ENCODE measurements at regions not wholly inside any gene's neighbourhood (a gene's known extent, or its start where the extent isn't known, plus 50 kb on each side); places are given as distances from the start of the nearest gene placed in this dataset.
A peak's percentile ranks its signal among the peaks of the same experiment; 100 is the strongest.

- TF ChIP-seq POLR2A (IDR thresholded peaks at IDR 0.05) (no peak), CTCF (IDR thresholded peaks at IDR 0.05) (no peak)
- Histone ChIP-seq H3K36me3 (ENCODE audit: low read depth, missing control alignments) (no peaks in the 10 kb centered on the region), H3K27me3 (no peaks in the 10 kb centered on the region), H3K27ac (no peak overlapping the region), H3K4me1 (no peaks in the 10 kb centered on the region), H3K4me3 (no peak overlapping the region), H3K9me3 (no peaks in the 10 kb centered on the region)
- intact Hi-C loops (cut with DNase I; ENCODE audit: low total_unique reads): no loop called here
- 90 to 98% methylated on average over 1 of the region's 1 CpG for WGBS, 2 donors
- DNase-seq: no peak
Observed at GRCh38 chr2:147345246-147345645, 499.6 kb upstream of the ACVR2A start.

GRCh38 chr2:147342329-147342728, 502.5 kb upstream of the ACVR2A start:
- intact Hi-C loops (cut with DNase I; ENCODE audit: low total_unique reads): no loop called here
- no peaks in the 10 kb centered on the region for H3K9me3 ChIP-seq
- no peaks in the 10 kb centered on the region for H3K4me1 ChIP-seq
- H3K27ac ChIP-seq: no peak overlapping the region
- DNase-seq: no peak
- H3K4me3 ChIP-seq: no peak overlapping the region
- H3K27me3 ChIP-seq: no peaks in the 10 kb centered on the region
- no peak for TF ChIP-seq CTCF (IDR thresholded peaks at IDR 0.05)
- TF ChIP-seq POLR2A (IDR thresholded peaks at IDR 0.05): no peak
- no peaks in the 10 kb centered on the region for H3K36me3 ChIP-seq (ENCODE audit: low read depth, missing control alignments)
- WGBS, 2 donors: 68 to 77% methylated on average over 1 of the region's 1 CpG

- peak; percentile 64 for DNase-seq
- no peaks in the 10 kb centered on the region for H3K36me3 ChIP-seq (ENCODE audit: low read depth, missing control alignments)
- TF ChIP-seq POLR2A (IDR thresholded peaks at IDR 0.05) (no peak), CTCF (IDR thresholded peaks at IDR 0.05) (peak in 1 of 3 experiments; percentile 34)
- WGBS, 2 donors: 57 to 59% methylated on average over 4 of the region's 4 CpGs
- no peak overlapping the region for H3K4me3 ChIP-seq
- no peaks in the 10 kb centered on the region for H3K4me1 ChIP-seq
- no peaks in the 10 kb centered on the region for H3K9me3 ChIP-seq
- H3K27me3 ChIP-seq: no peaks in the 10 kb centered on the region
- no peak overlapping the region for H3K27ac ChIP-seq
- intact Hi-C loops (cut with DNase I; ENCODE audit: low total_unique reads): no loop called here
Observed at GRCh38 chr2:147331790-147332419, 512.9 kb upstream of the ACVR2A start.

GRCh38 chr2:147330925-147331324, 513.9 kb upstream of the ACVR2A start:
- Histone ChIP-seq H3K27ac (no peak overlapping the region), H3K27me3 (no peaks in the 10 kb centered on the region), H3K4me1 (no peaks in the 10 kb centered on the region), H3K4me3 (no peak overlapping the region), H3K36me3 (ENCODE audit: low read depth, missing control alignments) (no peaks in the 10 kb centered on the region), H3K9me3 (no peaks in the 10 kb centered on the region)
- TF ChIP-seq CTCF (IDR thresholded peaks at IDR 0.05) (no peak), POLR2A (IDR thresholded peaks at IDR 0.05) (no peak)
- no peak for DNase-seq
- 90 to 92% methylated on average over 4 of the region's 4 CpGs for WGBS, 2 donors
- intact Hi-C loops (cut with DNase I; ENCODE audit: low total_unique reads): no loop called here

GRCh38 chr2:147327613-147328012, 517.2 kb upstream of the ACVR2A start:
- no peak for DNase-seq
- WGBS, 2 donors: 43 to 46% methylated on average over 6 of the region's 6 CpGs
- H3K27me3 ChIP-seq: no peaks in the 10 kb centered on the region
- no peak overlapping the region for H3K4me3 ChIP-seq
- intact Hi-C loops (cut with DNase I; ENCODE audit: low total_unique reads): no loop called here
- no peaks in the 10 kb centered on the region for H3K9me3 ChIP-seq
- no peak overlapping the region for H3K27ac ChIP-seq
- H3K36me3 ChIP-seq (ENCODE audit: low read depth, missing control alignments): no peaks in the 10 kb centered on the region
- TF ChIP-seq POLR2A (IDR thresholded peaks at IDR 0.05): no peak
- no peak for TF ChIP-seq CTCF (IDR thresholded peaks at IDR 0.05)
- no peaks in the 10 kb centered on the region for H3K4me1 ChIP-seq

Measured in testis (tissue), 2 donors.